Activated CD4-positive, alpha-beta T cell treated with anti-CD3 and anti-CD28 coated beads for 1 hour (primary cell): ENCODE measurements at regions not wholly inside any gene's neighbourhood (a gene's known extent, or its start where the extent isn't known, plus 50 kb on each side); places are given as distances from the start of the nearest gene placed in this dataset.

Experiments
- DNase-seq: peaks from one replicate; pipeline ENCODE4 v3.0.0-alpha.2; 2020

GRCh38 chr7:106776618-106777347, 88.3 kb upstream of the PIK3CG start:
- no peak for DNase-seq

DNA sequence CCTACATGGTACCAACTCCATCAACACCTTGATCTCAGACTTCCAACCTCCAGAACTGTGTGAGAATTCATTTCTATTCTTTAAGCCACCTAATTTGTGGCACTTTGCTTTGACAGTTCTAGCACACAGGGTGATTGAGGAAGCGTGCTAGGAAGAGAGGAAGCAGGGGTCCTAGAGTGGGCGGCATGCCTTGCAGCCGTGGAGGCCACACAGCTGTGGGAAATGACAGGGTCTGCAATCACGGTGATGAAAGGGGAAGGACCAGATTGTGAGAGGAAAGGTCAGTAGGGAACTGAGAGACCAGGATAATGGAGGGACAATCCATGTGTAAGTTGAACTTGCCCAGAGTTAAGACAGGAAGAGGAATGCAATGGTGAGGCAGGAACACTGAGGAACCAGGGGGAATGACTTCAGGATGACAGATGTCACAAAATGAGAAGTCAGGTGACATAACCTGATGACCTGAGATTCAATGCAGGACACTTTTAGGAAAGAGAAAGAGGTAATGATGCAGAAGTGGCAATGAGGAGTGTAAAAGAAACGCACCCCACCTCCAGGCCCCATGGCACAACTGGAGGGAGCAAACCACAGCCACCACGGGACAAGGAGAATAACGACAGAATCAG, 87.3 kb upstream of the PIK3CG start:
- no peak for DNase-seq

- DNase-seq = no peak
Observed at GRCh38 chr7:106778656-106779250, 86.3 kb upstream of the PIK3CG start.

DNA sequence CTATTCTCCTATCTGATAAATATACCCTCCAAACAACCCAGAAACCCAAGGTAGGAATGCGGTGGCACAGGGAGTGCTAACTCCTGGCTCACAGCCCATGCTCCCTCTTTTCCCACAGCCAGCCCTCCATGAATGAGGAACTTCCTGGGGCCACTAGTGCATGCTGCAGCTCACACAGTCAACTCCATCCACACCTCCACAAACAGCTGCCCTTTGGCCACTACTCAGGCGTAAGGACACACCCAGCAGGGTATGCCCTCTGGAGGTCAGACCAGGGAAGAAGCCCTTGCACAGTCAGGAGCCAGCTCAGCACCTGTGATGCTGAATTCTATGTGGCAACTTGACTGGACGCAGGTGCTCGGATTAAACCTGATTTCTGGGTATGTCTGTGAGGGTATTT, 85.2 kb upstream of the PIK3CG start:
- no peak for DNase-seq

- no peak for DNase-seq
Observed at GRCh38 chr7:106781007-106781406, 84.1 kb upstream of the PIK3CG start.

DNA sequence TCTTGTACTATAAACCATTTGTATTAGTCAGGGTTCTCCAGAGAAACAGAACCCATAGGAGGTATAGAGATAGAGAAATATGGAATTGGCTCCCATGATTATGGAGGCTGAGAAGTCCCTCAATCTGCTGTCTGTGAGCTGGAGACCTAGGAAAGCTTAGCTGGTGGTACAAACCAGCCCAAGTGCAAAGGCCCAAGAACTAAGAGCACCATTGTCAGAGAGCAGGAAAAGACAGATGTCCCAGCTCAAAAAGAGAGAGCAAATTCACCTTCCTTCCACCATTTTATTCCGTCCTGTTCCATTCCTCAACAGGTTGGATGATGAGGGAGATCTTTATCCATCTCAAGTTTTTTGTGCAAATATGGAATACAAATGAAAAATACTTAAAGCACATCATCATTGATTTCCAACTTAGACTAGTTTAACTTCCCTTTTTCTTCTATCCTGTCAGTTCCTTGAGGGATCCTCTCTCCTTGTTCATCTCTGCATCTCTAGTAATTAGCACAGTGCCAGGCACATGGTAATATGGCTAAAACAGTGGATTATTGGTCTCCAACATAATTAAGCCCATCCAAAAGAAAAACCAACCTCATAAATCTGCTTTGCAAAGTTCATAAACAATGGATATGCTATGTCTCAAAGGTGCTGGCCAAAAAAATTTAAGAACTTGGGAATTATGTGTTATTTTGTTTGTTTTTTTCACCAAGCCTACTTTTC, 83.1 kb upstream of the PIK3CG start:
- DNase-seq = no peak

DNA sequence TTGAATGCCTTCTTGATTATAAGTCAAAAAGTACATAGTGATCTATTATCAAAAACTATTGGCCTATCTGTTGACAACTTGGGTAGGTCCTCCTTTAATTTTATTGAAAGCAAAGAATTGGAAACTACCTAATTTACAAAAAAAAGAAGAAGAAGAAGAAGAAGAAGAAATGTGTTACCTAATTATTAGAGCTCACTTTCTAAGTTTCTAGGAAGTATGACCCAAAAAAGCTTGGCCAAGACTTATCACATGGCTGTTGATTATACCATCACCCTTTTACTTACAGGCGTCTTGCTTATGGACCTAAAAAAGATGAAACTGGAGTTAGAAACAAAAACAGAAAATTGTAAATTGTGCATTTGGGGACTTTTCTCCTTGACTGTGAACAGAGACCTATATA, 81.8 kb upstream of the PIK3CG start:
- DNase-seq = no peak

DNA sequence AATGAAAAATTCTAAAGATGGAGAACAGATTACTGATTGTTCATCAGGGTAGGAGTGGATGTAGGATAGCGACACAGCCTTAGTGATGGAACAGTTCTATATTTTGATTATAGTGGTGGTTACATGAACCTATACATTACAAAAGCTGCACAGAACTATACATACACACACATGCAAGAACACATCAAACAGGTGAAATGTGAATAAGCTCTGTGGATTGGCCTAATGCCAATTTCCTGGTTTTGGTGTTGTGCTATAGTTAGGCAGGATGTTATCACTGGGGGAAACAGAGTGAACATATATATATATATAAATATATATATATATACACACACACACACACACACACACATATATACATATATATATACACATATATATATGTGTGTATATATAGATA, 76.4 kb upstream of the PIK3CG start:
- no peak for DNase-seq

GRCh38 chr7:106791526-106791925, 73.6 kb upstream of the PIK3CG start:
- DNase-seq = no peak

DNA sequence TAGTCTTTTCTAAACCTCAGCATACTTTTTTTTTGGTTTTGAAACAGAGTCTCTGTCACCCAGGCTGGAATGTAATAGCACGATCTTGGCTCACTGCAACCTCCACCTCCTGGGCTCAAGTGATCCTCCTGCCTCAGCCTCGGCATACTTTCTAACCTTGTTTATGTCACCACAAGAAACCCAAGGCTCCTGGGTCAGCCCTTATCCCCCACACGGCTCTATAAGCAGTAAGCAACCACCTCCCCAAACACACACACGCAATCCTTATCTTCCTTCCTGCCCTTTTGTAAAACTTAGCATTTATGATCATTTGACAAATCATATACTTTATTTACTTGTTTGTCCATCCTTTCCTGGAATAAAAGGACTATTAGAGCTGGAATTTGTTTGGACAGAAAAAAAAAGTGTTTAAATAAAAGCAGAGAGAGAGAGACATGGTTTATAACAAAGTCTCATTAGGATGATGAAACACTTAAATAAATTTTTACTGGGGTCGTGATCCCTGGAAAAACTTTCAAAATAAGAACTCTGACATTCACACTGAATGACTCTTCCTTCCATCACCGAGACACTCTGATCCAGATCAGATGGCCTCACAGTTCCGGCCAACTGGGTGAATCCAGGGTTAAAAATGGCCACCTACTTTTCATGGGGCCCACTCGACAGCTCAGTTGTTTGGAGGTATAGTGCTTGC, 72.7 kb upstream of the PIK3CG start:
- DNase-seq = no peak

- DNase-seq = no peak
Observed at GRCh38 chr7:106793015-106793975, 71.8 kb upstream of the PIK3CG start.

DNA sequence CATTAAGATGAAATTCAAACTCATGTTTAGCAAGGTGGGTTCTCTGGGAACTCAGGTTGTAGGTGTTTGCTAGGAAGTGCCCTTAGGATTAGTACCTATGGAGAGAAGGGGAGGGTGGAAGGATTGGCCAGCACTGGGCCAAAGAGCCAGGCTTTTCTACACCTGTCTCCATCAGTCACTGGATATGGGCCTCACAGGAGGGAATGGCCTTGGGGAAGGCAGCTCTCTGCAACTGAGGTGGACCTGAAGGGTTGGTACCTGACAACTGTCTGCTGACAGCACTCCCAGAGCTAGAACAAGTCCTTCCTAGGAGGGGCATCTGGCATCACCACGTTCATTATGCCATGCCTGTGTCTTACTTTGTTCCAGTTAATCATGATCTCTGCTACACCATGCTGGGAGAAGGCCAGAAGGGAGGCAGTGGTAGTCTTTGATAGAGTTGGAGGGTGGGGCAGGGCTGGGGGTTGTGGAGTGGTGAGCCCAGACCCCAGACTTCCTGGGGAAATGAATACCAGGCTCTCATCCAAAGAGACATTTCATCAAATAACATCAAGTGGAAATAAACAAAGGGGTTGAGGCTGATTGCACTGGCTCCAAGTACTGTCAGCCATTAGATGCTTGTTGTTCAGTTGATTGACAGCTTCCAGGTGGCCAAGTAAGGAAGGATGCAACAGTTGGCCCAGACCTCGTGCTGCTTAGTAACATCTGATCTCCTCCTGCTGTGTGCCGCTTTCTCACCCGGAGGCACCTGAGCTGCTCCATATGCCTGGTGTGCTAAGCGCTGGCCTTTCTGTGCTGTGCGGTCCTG, 70.6 kb upstream of the PIK3CG start:
- DNase-seq = no peak

DNA sequence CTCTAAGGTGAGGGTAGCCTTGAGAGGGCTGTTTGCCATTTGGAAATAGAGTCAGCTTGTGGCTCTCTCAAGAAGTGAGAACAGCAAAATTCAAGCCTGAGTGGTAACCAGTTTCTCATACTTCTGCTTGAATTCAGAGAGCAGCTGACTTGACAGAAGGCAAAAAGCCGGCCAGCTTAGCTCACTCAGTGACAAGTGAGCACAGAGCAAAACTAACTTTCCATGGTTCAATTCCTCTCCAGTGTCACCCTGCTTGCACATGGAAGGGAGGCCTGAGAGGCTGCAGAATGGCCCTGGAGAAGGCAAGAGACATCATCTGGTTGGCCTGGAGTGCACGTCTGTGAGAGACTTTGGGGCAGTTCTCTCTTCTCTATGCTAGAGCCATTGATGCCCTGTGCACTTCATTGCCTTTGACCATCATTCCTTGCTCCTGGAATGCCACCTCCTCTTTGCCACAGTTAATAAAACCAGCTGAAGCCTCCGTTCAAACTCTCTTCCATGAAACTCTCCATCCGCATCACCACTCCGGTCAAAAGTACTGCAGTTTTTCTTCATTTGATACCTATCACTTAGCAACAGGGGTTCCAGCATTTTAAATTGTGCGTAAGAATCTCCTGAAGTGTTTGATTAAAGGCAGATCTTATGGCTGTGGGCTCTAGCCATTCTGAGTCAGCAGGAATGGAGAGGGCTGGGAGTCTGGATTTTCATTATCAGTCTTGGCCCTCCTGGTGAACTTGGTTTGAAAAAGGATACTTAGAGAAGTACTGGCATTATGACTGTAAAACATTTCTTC, 69.8 kb upstream of the PIK3CG start:
- DNase-seq = no peak

DNA sequence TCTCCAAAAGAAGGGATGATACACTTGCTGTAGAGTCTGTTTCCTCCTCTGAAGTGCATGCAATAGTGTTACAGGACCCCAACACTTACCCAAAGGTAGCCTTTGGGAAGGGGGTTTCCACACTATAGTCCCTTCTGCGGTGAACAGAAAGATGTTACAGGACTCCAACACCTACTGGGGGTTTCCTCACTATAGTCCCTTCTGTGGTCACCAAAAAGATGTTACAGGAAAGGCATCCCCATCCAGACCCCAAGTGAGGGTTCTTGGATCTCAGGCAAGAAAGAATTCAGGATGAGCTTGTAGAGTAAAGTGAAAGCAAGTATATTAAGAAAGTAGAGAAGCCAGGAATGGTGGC, 69.2 kb upstream of the PIK3CG start:
- no peak for DNase-seq

- DNase-seq = no peak
Observed at GRCh38 chr7:106797937-106798336, 67.1 kb upstream of the PIK3CG start.

- DNase-seq = no peak
Observed at GRCh38 chr7:106802589-106802988, 62.5 kb upstream of the PIK3CG start.

GRCh38 chr7:106806556-106806955, 58.5 kb upstream of the PIK3CG start:
- DNase-seq = no peak

DNA sequence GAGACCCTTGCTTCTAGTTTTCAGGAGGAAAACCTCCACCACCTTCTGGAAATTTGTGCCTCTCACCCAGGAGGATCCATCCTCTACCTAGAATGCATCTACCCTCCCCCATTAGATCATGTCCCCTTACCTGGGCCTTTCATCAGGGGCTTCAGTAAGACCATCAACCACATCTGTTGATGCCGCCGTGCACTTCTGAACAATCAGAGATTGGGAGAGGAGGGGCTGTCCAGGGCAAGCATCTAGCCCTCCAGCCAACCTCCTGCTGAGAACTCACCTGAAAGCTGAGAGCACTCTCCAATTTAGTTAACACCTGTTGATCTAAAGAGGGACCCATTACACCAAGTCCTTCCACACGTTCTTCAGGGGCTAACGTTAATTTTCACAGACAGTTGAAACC, 57.6 kb upstream of the PIK3CG start:
- no peak for DNase-seq

DNA sequence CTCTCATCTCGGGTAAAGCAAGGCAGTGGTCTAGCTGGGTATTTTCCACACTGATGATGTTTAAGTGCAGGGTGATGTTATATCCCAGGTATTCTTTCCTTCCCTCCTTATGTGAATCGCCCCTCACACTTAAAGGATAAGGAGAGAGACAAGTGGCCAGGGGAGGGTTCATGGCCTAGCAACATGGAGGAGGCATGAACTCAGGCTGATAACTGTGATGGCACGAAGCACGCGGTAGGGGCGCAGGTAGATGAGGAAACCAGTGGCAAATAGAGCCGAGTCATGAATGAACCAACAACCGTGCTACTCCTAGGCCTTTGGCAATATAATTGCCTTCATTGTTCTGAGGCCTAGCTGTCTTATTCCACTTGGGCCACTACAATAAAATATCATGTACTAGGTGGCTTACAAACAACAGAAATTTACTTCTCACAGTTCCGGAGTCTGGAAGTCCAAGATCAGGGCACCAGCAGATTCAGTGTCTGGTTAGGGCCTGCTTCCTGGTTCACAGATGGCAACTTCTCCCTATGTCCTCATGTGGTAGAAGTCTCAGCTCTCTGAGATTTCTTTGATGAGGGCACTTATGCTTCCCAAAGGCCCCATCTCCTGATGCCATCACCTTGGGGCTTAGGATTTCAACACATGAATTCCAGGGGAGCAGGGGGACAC, 56.0 kb upstream of the PIK3CG start:
- DNase-seq = no peak

DNA sequence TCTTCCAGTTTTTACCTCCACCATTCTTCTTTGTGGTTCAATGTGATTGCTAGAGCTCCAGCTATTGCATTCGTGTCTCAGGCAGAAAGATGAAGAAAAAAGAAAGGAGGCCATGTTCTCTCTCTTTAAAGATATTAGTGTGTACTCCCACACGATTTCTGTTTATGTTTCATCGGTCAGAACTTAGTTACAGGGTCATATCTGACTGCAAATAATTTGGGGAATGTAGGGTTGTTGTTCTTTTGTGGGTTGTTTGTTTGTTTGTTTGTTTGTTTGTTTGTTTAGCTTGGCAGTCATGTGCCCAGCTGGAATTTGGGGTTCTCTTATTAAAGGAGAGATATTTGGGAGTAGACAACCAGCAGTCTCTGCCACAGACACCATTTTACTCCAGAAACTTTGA, 53.6 kb upstream of the PIK3CG start:
- no peak for DNase-seq
